IMR-90 (cell line): ENCODE measurements at regions not wholly inside any gene's neighbourhood (a gene's known extent, or its start where the extent isn't known, plus 50 kb on each side); places are given as distances from the start of the nearest gene placed in this dataset.

Source experiments
- ATAC-seq: fragments of 200-7000 bp; cut with Tn5 transposase; 2 replicates; pipeline ENCODE4 v1.9.1; 2020; ENCODE audit warnings: low read depth, mild to moderate bottlenecking, moderate library complexity
- BruUV-seq: library from RNA; stranded (reverse); fragments of 400-500 nt; replicated peaks from 2 replicates; lab custom pipeline; 2021; lab: Mats Ljungman, UMichigan
- CTCF ChIA-PET: fragments of 300-600 bp; formaldehyde crosslinking; extraction: SDS; loops from one replicate; lab custom pipeline; 2021; ENCODE audit warnings: antibody characterized with exemption; lab: Yijun Ruan, JAX
- POLR2A ChIA-PET: fragments of 300-600 bp; sonication (Branson Sonifier 250); formaldehyde crosslinking; loops from one replicate; lab custom pipeline; 2022; ENCODE audit warnings: antibody characterized with exemption; ENCODE audit not compliant: unreplicated experiment; lab: Charles Lee
- DNase-seq: peaks from one replicate; pipeline ENCODE4 v3.0.0; 2013
- H2AFZ ChIP-seq: replicated peaks from 2 replicates; pipeline ENCODE3; 2013; ENCODE audit warnings: low read length, mild to moderate bottlenecking; ENCODE audit not compliant: poor library complexity
- H2AK5ac ChIP-seq: 2 replicates; pipeline ENCODE4 v1.6.1; 2013; ENCODE audit warnings: low read depth, low read length, inconsistent platforms
- H2AK9ac ChIP-seq: replicated peaks from 2 replicates; pipeline ENCODE3; 2013; ENCODE audit warnings: mild to moderate bottlenecking, low read depth, low read length, moderate library complexity; ENCODE audit not compliant: poor library complexity
- H2BK120ac ChIP-seq: 2 replicates; pipeline ENCODE4 v1.6.1; 2013; ENCODE audit warnings: low read depth, low read length, inconsistent platforms
- H2BK15ac ChIP-seq: 3 replicates; pipeline ENCODE4 v1.6.1; 2013; ENCODE audit warnings: low read depth, low read length, inconsistent platforms
- H2BK20ac ChIP-seq: 2 replicates; pipeline ENCODE4 v1.6.1; 2013; ENCODE audit warnings: low read depth, mild to moderate bottlenecking, inconsistent platforms, low read length, moderate library complexity
- H2BK5ac ChIP-seq: 2 replicates; pipeline ENCODE4 v1.6.1; 2013; ENCODE audit warnings: mild to moderate bottlenecking, low read depth, low read length, inconsistent platforms; ENCODE audit not compliant: poor library complexity, severe bottlenecking
- H3K14ac ChIP-seq: replicated peaks from 2 replicates; pipeline ENCODE4 v1.6.1; 2013; ENCODE audit warnings: low read depth, low read length, inconsistent platforms
- H3K18ac ChIP-seq: 2 replicates; pipeline ENCODE4 v1.6.1; 2013; ENCODE audit warnings: low read depth, low read length, control low read depth
- H3K23ac ChIP-seq: 2 replicates; pipeline ENCODE4 v1.6.1; 2013; ENCODE audit warnings: low read depth, low read length, inconsistent platforms
- H3K27ac ChIP-seq: 2 replicates; pipeline ENCODE4 v1.5.1; 2013; ENCODE audit warnings: mild to moderate bottlenecking, control low read depth, low read length; ENCODE audit not compliant: insufficient read depth
- H3K27me3 ChIP-seq: 2 replicates; pipeline ENCODE4 v1.6.1; 2013; ENCODE audit warnings: low read length; ENCODE audit not compliant: control insufficient read depth, insufficient read depth
- H3K36me3 ChIP-seq: 2 replicates; pipeline ENCODE4 v1.6.1; 2013; ENCODE audit warnings: low read length, mixed read lengths; ENCODE audit not compliant: control insufficient read depth, insufficient read depth
- H3K4ac ChIP-seq: 2 replicates; pipeline ENCODE4 v1.6.1; 2013; ENCODE audit warnings: low read depth, low read length, inconsistent platforms
- H3K4me1 ChIP-seq: 2 replicates; pipeline ENCODE4 v1.6.1; 2013; ENCODE audit warnings: low read length, mixed read lengths; ENCODE audit not compliant: control insufficient read depth, insufficient read depth
- H3K4me2 ChIP-seq: 2 replicates; pipeline ENCODE4 v1.6.1; 2013; ENCODE audit warnings: low read depth, mild to moderate bottlenecking, control low read depth, low read length, moderate library complexity
- H3K4me3 ChIP-seq: 2 replicates; pipeline ENCODE4 v1.5.1; 2013; ENCODE audit warnings: low read depth, mild to moderate bottlenecking, control low read depth, low read length, moderate library complexity; ENCODE audit not compliant: insufficient read depth
- H3K56ac ChIP-seq: 2 replicates; pipeline ENCODE4 v1.6.1; 2013; ENCODE audit warnings: low read length, inconsistent platforms; ENCODE audit not compliant: insufficient read depth; ENCODE audit errors: extremely low read depth
- H3K79me1 ChIP-seq, 2 experiments: 2 replicates each; pipeline ENCODE4 v1.6.1; 2013; ENCODE audit warnings: low read length in 2 of 2, inconsistent platforms in 1 of 2, low read depth in 1 of 2
- H3K9ac ChIP-seq: 2 replicates; pipeline ENCODE4 v1.6.1; 2013; ENCODE audit warnings: low read depth, low read length, control low read depth
- H3K9me1 ChIP-seq: 2 replicates; pipeline ENCODE4 v1.6.1; 2013; ENCODE audit warnings: low read length, inconsistent platforms; ENCODE audit not compliant: insufficient read depth
- H3K9me3 ChIP-seq: 2 replicates; pipeline ENCODE4 v1.6.1; 2013; ENCODE audit warnings: low read length; ENCODE audit not compliant: control insufficient read depth, insufficient read depth
- H4K20me1 ChIP-seq: 2 replicates; pipeline ENCODE4 v1.6.1; 2013; ENCODE audit warnings: low read length, inconsistent platforms; ENCODE audit not compliant: insufficient read depth
- H4K5ac ChIP-seq: 2 replicates; pipeline ENCODE4 v1.6.1; 2013; ENCODE audit warnings: mild to moderate bottlenecking, low read depth, low read length, control low read depth
- H4K8ac ChIP-seq, 2 experiments: 2 replicates each; pipeline ENCODE4 v1.6.1; 2013; ENCODE audit warnings: low read depth in 2 of 2, low read length in 2 of 2, control low read depth in 1 of 2, inconsistent platforms in 1 of 2
- H4K91ac ChIP-seq: 2 replicates; pipeline ENCODE4 v1.6.1; 2013; ENCODE audit warnings: low read depth, low read length, inconsistent platforms; ENCODE audit not compliant: insufficient read depth
- BHLHE40 ChIP-seq: fragments of 150-350 bp; IDR thresholded peaks from 2 replicates; pipeline ENCODE4 v1.6.1; 2016; ENCODE audit warnings: mild to moderate bottlenecking, low read depth, low read length
- CEBPB ChIP-seq: IDR thresholded peaks from 2 replicates; pipeline ENCODE4 v1.6.1; 2012; ENCODE audit warnings: low read depth, low read length, improper control_type of control experiment
- CHD1 ChIP-seq: IDR thresholded peaks from 2 replicates; pipeline ENCODE4 v1.6.1; 2012; ENCODE audit warnings: low read depth, low read length, improper control_type of control experiment
- CTCF ChIP-seq: conservative IDR thresholded peaks from 2 replicates; pipeline ENCODE4 v1.5.1; 2012; ENCODE audit warnings: mild to moderate bottlenecking, low read depth, low read length, improper control_type of control experiment
- FOS ChIP-seq: fragments of 150-350 bp; IDR thresholded peaks from 2 replicates; pipeline ENCODE4 v1.6.1; 2016; ENCODE audit warnings: low read depth, low read length
- MAFK ChIP-seq: IDR thresholded peaks from 2 replicates; pipeline ENCODE4 v1.6.1; 2012; ENCODE audit warnings: low read depth, low read length, improper control_type of control experiment
- MAZ ChIP-seq: IDR thresholded peaks from 2 replicates; pipeline ENCODE4 v1.6.1; 2012; ENCODE audit warnings: low read depth, mild to moderate bottlenecking, low read length, improper control_type of control experiment, moderate library complexity, borderline replicate concordance
- MXI1 ChIP-seq: IDR thresholded peaks from 2 replicates; pipeline ENCODE4 v1.6.1; 2012; ENCODE audit warnings: low read depth, mild to moderate bottlenecking, low read length, moderate library complexity, borderline replicate concordance
- NFE2L2 ChIP-seq: fragments of 150-350 bp; IDR thresholded peaks from 2 replicates; pipeline ENCODE4 v1.6.1; 2016; ENCODE audit warnings: low read depth, mild to moderate bottlenecking, low read length
- POLR2A ChIP-seq: IDR thresholded peaks from 2 replicates; pipeline ENCODE4 v1.6.1; 2012; ENCODE audit warnings: mild to moderate bottlenecking, low read depth, low read length
- RAD21 ChIP-seq: IDR thresholded peaks from 2 replicates; pipeline ENCODE4 v1.6.1; 2012; ENCODE audit warnings: low read length, improper control_type of control experiment
- RCOR1 ChIP-seq: IDR thresholded peaks from 2 replicates; pipeline ENCODE4 v1.6.1; 2012; ENCODE audit warnings: mild to moderate bottlenecking, low read length, improper control_type of control experiment; ENCODE audit not compliant: insufficient replicate concordance
- RFX5 ChIP-seq: IDR thresholded peaks from 2 replicates; pipeline ENCODE4 v1.8.0; 2012; ENCODE audit warnings: low read depth, mild to moderate bottlenecking, low read length, moderate library complexity
- SMC3 ChIP-seq: fragments of 150-350 bp; IDR thresholded peaks from 2 replicates; pipeline ENCODE4 v1.6.1; 2016; ENCODE audit warnings: low read depth, mild to moderate bottlenecking, antibody characterized with exemption, low read length, moderate library complexity
- USF2 ChIP-seq: fragments of 150-350 bp; IDR thresholded peaks from 2 replicates; pipeline ENCODE4 v1.6.1; 2017; ENCODE audit warnings: mild to moderate bottlenecking, antibody characterized with exemption, low read length, low read depth
- WGBS, 2 experiments: methylation state at CpG; one replicate each; pipeline versions ENCODE4 v1.1.5 to v1.1.7; 2013; ENCODE audit warnings: missing lambda C conversion rate in 2 of 2; ENCODE audit not compliant: insufficient read length in 1 of 2; ENCODE audit errors: extremely low coverage in 2 of 2; 5-methylcytosine and 5-hydroxymethylcytosine counted together
- dilution Hi-C: fragments of 300-500 bp; cut with HindIII; formaldehyde crosslinking; loops from one replicate; pipeline ENCODE4 v1.14.3; 2018; ENCODE audit warnings: low sequenced_read_pairs; ENCODE audit not compliant: unreplicated experiment
- in situ Hi-C: fragments of 300-500 bp; cut with MboI; formaldehyde crosslinking; loops from 3 replicates; pipeline ENCODE4 v1.14.3; 2019; ENCODE audit warnings: low sequenced_read_pairs, inconsistent platforms, mixed read lengths
- intact Hi-C: fragments of 100-400 bp; cut with micrococcal nuclease; formaldehyde crosslinking; loops from 2 replicates; pipeline ENCODE4 v1.10.0; 2022
- TF ChIP-seq, protein P1 (sequence below): fragments of 150-350 bp; IDR thresholded peaks from 2 replicates; pipeline ENCODE4 v1.6.1; 2016; ENCODE audit warnings: low read depth, mild to moderate bottlenecking, low read length, moderate library complexity, borderline replicate concordance

DNA sequence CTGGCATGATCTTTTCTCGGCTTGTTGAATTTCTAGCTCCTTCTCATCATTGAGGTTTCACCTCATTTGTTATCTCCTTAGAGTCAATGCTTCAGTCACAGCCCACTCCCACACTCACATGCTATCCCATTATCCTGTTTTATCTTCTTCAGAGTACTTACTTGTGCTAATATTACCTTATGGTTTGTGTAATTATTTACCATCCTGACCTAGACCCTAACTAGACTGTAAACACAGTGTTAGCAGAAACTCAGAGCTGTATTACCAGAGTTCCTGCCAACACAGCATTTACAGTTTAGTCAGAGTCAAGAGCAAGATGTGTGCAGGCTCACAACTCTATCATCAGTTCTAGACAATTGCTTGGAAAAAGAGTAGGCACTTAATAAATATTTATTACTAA, 144.7 kb downstream of the OTOL1 start:
- H4K5ac ChIP-seq: no peak overlapping the region
- H3K23ac ChIP-seq: no peak overlapping the region
- no peak overlapping the region for H4K91ac ChIP-seq
- H3K9me1 ChIP-seq: no peaks in the 10 kb centered on the region
- H3K4me1 ChIP-seq: no peaks in the 10 kb centered on the region
- no peak overlapping the region for H3K27ac ChIP-seq
- TF ChIP-seq, protein P1, sequence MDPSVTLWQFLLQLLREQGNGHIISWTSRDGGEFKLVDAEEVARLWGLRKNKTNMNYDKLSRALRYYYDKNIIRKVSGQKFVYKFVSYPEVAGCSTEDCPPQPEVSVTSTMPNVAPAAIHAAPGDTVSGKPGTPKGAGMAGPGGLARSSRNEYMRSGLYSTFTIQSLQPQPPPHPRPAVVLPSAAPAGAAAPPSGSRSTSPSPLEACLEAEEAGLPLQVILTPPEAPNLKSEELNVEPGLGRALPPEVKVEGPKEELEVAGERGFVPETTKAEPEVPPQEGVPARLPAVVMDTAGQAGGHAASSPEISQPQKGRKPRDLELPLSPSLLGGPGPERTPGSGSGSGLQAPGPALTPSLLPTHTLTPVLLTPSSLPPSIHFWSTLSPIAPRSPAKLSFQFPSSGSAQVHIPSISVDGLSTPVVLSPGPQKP: no peak
- TF ChIP-seq RCOR1 (no peak), CTCF (no peak), SMC3 (no peak), RAD21 (no peak), POLR2A (no peak), FOS (no peak), MAZ (no peak), CHD1 (no peak), CEBPB (no peak), MXI1 (no peak), BHLHE40 (no peak), USF2 (no peak), NFE2L2 (no peak), MAFK (no peak), RFX5 (no peak)
- H3K14ac ChIP-seq: no peak overlapping the region
- H3K4me3 ChIP-seq: no peak overlapping the region
- in situ Hi-C loops: no loop called here
- H3K56ac ChIP-seq: no peak overlapping the region
- no peak overlapping the region for H2BK5ac ChIP-seq
- H3K79me1 ChIP-seq: no peaks in the 10 kb centered on the region
- H2BK120ac ChIP-seq: no peak overlapping the region
- no peak overlapping the region for H2BK20ac ChIP-seq
- intact Hi-C loops: no loop called here
- H3K27me3 ChIP-seq: no peaks in the 10 kb centered on the region
- H4K8ac ChIP-seq: no peak overlapping the region
- dilution Hi-C loops: no loop called here
- BruUV-seq: no TSS peak
- ChIA-PET POLR2A (no interaction called here), CTCF (no interaction called here)
- H4K20me1 ChIP-seq: no peaks in the 10 kb centered on the region
- H2AFZ ChIP-seq: no peak overlapping the region
- H3K18ac ChIP-seq: no peak overlapping the region
- H3K4me2 ChIP-seq: no peak overlapping the region
- H3K9ac ChIP-seq: no peak overlapping the region
- H2BK15ac ChIP-seq: no peak overlapping the region
- ATAC-seq (no peak), DNase-seq (no peak)
- no peak overlapping the region for H3K4ac ChIP-seq
- WGBS, 2 experiments: no CpG with 5 or more reads among the region's 1 CpG
- H3K9me3 ChIP-seq: peaks cover 4% of the 10 kb centered on the region; the same call in 1 of the 2 replicates
- no peak overlapping the region for H2AK5ac ChIP-seq
- no peaks in the 10 kb centered on the region for H3K36me3 ChIP-seq
- H2AK9ac ChIP-seq: no peak overlapping the region
